SU-DHL-6 (cell line): ENCODE measurements at regions not wholly inside any gene's neighbourhood (a gene's known extent, or its start where the extent isn't known, plus 50 kb on each side); places are given as distances from the start of the nearest gene placed in this dataset.

Experiments used
- EZH2phosphoT487 ChIP-seq: fragments of 200-600 bp; sonication (generic), shearing (Covaris generic); conservative IDR thresholded peaks from 2 replicates; pipeline ENCODE4 v1.6.1; 2018; ENCODE audit warnings: mild to moderate bottlenecking, antibody characterized with exemption, low read length, moderate library complexity, mixed read lengths
- TF ChIP-seq, protein P1 (sequence below): fragments of 200-600 bp; sonication (generic); IDR thresholded peaks from one replicate; pipeline ENCODE4 v1.5.1; 2017; ENCODE audit warnings: antibody characterized with exemption, mild to moderate bottlenecking, low read length, moderate library complexity; ENCODE audit not compliant: insufficient read depth, poor library complexity, severe bottlenecking

GRCh38 chr16:86990451-86990850 is 326.7 kb downstream of the C16orf95 start:
- TF ChIP-seq, protein P1, sequence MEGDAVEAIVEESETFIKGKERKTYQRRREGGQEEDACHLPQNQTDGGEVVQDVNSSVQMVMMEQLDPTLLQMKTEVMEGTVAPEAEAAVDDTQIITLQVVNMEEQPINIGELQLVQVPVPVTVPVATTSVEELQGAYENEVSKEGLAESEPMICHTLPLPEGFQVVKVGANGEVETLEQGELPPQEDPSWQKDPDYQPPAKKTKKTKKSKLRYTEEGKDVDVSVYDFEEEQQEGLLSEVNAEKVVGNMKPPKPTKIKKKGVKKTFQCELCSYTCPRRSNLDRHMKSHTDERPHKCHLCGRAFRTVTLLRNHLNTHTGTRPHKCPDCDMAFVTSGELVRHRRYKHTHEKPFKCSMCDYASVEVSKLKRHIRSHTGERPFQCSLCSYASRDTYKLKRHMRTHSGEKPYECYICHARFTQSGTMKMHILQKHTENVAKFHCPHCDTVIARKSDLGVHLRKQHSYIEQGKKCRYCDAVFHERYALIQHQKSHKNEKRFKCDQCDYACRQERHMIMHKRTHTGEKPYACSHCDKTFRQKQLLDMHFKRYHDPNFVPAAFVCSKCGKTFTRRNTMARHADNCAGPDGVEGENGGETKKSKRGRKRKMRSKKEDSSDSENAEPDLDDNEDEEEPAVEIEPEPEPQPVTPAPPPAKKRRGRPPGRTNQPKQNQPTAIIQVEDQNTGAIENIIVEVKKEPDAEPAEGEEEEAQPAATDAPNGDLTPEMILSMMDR = no peak
- no peak for TF ChIP-seq EZH2phosphoT487
